HepG2 (cell line): ENCODE measurements at regions not wholly inside any gene's neighbourhood (a gene's known extent, or its start where the extent isn't known, plus 50 kb on each side); places are given as distances from the start of the nearest gene placed in this dataset.

Source experiments
- ATAC-seq: fragments of 200-7000 bp; cut with Tn5 transposase; 3 replicates; pipeline ENCODE4 v1.9.1; 2020; ENCODE audit warnings: mild to moderate bottlenecking, moderate library complexity
- BruUV-seq: library from RNA; stranded (reverse); fragments of 400-500 nt; replicated peaks from 2 replicates; lab custom pipeline; 2021; lab: Mats Ljungman, UMichigan
- CTCF ChIA-PET: fragments of 300-600 bp; formaldehyde crosslinking; extraction: SDS; loops from one replicate; lab custom pipeline; 2021; ENCODE audit warnings: low total read pairs, inconsistent platforms, low intra/inter-chr PET ratio; lab: Yijun Ruan, JAX
- POLR2A ChIA-PET: fragments of 350-600 bp; sonication (Branson Sonifier 250); formaldehyde crosslinking; loops from one replicate; lab custom pipeline; 2020; ENCODE audit warnings: antibody characterized with exemption, inconsistent platforms; lab: Yijun Ruan, JAX
- DNase-seq: peaks from one replicate; pipeline ENCODE4 v3.0.0-alpha.2; 2015; ENCODE audit warnings: low spot score
- FAIRE-seq: peaks from 3 replicates; lab custom pipeline; 2011; peaks lifted over from hg19 to GRCh38; lab: Jason Lieb, UNC
- H2AFZ ChIP-seq: one replicate; pipeline ENCODE4 v1.6.1; 2011; ENCODE audit warnings: low read length, inconsistent platforms
- H3K27ac ChIP-seq: fragments of 300-600 bp; 3 replicates; pipeline ENCODE4 v1.8.0; 2011; ENCODE audit warnings: mixed run types, mild to moderate bottlenecking, mixed read lengths, low read length, inconsistent platforms; ENCODE audit not compliant: insufficient read depth; ENCODE audit errors: extremely low read length
- H3K27me3 ChIP-seq, 2 experiments: fragments of 200-600 bp in 1 of 2; 2 replicates in 1 of 2; 3 replicates in 1 of 2; pipeline versions ENCODE4 v1.6.0 to v1.8.0; 2011; ENCODE audit warnings: low read length in 2 of 2, mild to moderate bottlenecking in 2 of 2, moderate library complexity in 2 of 2, inconsistent platforms in 1 of 2; ENCODE audit not compliant: insufficient read depth in 2 of 2, control insufficient read depth in 1 of 2
- H3K36me3 ChIP-seq, 2 experiments: fragments of 200-600 bp in 1 of 2; replicated peaks in 1 of 2; 2 replicates in 1 of 2; 3 replicates in 1 of 2; pipeline versions ENCODE4 v1.5.1 to v1.8.0; 2011; ENCODE audit warnings: low read length in 2 of 2, inconsistent platforms in 1 of 2; ENCODE audit not compliant: insufficient read depth in 2 of 2, control insufficient read depth in 1 of 2
- H3K4me1 ChIP-seq: 2 replicates; pipeline ENCODE4 v1.5.1; 2012; ENCODE audit warnings: low read length, inconsistent platforms; ENCODE audit not compliant: insufficient read depth
- H3K4me2 ChIP-seq: 2 replicates; pipeline ENCODE4 v1.6.0; 2011; ENCODE audit warnings: low read depth, low read length, inconsistent platforms
- H3K4me3 ChIP-seq, 3 experiments: fragments of 200-600 bp in 1 of 3; sonication (generic), shearing (Covaris generic) in 1 of 3; replicated peaks in 1 of 3; 2 replicates each; pipeline ENCODE4 v1.5.1; 2011 to 2016; ENCODE audit warnings: low read length in 3 of 3, inconsistent platforms in 2 of 3, low read depth in 2 of 3, mild to moderate bottlenecking in 2 of 3, control low read depth in 1 of 3, mixed read lengths in 1 of 3; ENCODE audit not compliant: insufficient read depth in 1 of 3
- H3K79me2 ChIP-seq: one replicate; pipeline ENCODE4 v1.6.1; 2011; ENCODE audit warnings: low read length, inconsistent platforms; ENCODE audit not compliant: insufficient read depth
- H3K9ac ChIP-seq: 2 replicates; pipeline ENCODE4 v1.6.0; 2011; ENCODE audit warnings: mild to moderate bottlenecking, low read depth, low read length, inconsistent platforms; ENCODE audit not compliant: insufficient read depth
- H3K9me3 ChIP-seq: 2 replicates; pipeline ENCODE4 v1.5.1; 2012; ENCODE audit warnings: mild to moderate bottlenecking, low read length
- H4K20me1 ChIP-seq: 2 replicates; pipeline ENCODE4 v1.6.0; 2011; ENCODE audit warnings: inconsistent platforms, mild to moderate bottlenecking, low read length, moderate library complexity; ENCODE audit not compliant: insufficient read depth
- CENPBD1 ChIP-seq: sonication (generic); formaldehyde crosslinking; IDR thresholded peaks from 2 replicates; pipeline ENCODE4 v1.8.0; 2022; ENCODE audit warnings: missing genetic modification reagents, low read depth, mild to moderate bottlenecking, borderline replicate concordance
- CREB3 ChIP-seq: sonication (generic); formaldehyde crosslinking; IDR thresholded peaks from 2 replicates; pipeline ENCODE4 v1.5.0; 2020; ENCODE audit warnings: missing genetic modification reagents
- CTCF ChIP-seq: sonication (generic); formaldehyde crosslinking; IDR thresholded peaks from 2 replicates; pipeline ENCODE4 v1.5.0; 2020; ENCODE audit warnings: mild to moderate bottlenecking, missing genetic modification reagents, moderate library complexity
- MLLT10 ChIP-seq: sonication (generic); formaldehyde crosslinking; IDR thresholded peaks from 2 replicates; pipeline ENCODE4 v1.4.0; 2020; ENCODE audit warnings: missing genetic modification reagents
- MTA3 ChIP-seq: sonication (generic); formaldehyde crosslinking; IDR thresholded peaks from 2 replicates; pipeline ENCODE4 v1.4.0; 2020; ENCODE audit warnings: missing genetic modification reagents
- RFX3 ChIP-seq: IDR thresholded peaks from 2 replicates; pipeline ENCODE4 v1.6.1; 2016; ENCODE audit warnings: missing biosample characterization, missing genetic modification reagents
- RXRB ChIP-seq: IDR thresholded peaks from 2 replicates; pipeline ENCODE4 v1.6.1; 2016; ENCODE audit warnings: borderline replicate concordance, missing genetic modification reagents, missing compliant biosample characterization
- SIX4 ChIP-seq: sonication (generic); formaldehyde crosslinking; IDR thresholded peaks from 2 replicates; pipeline ENCODE4 v1.4.0; 2020; ENCODE audit warnings: missing genetic modification reagents
- SMYD3 ChIP-seq: sonication (generic); formaldehyde crosslinking; IDR thresholded peaks from 2 replicates; pipeline ENCODE4 v1.8.1; 2023; ENCODE audit warnings: mild to moderate bottlenecking, missing genetic modification reagents
- ZBTB2 ChIP-seq: sonication (generic); formaldehyde crosslinking; IDR thresholded peaks from 2 replicates; pipeline ENCODE4 v1.8.0; 2022; ENCODE audit warnings: low read depth, missing genetic modification reagents
- ZNF749 ChIP-seq: sonication (generic); formaldehyde crosslinking; IDR thresholded peaks from 2 replicates; pipeline ENCODE4 v1.8.0; 2022; ENCODE audit warnings: mild to moderate bottlenecking, missing genetic modification reagents, moderate library complexity, borderline replicate concordance
- ZSCAN9 ChIP-seq: IDR thresholded peaks from 2 replicates; pipeline ENCODE4 v1.6.1; 2016; ENCODE audit warnings: borderline replicate concordance
- ZUFSP ChIP-seq: sonication (generic); formaldehyde crosslinking; IDR thresholded peaks from 2 replicates; pipeline ENCODE4 v1.9.0; 2021; ENCODE audit warnings: missing genetic modification reagents, mild to moderate bottlenecking, borderline replicate concordance
- WGBS: methylation state at CpG from one replicate; pipeline ENCODE4 v1.1.6; 2017; ENCODE audit warnings: low lambda C conversion rate; 5-methylcytosine and 5-hydroxymethylcytosine counted together
- in situ Hi-C: cut with HindIII; loops from 2 replicates; pipeline ENCODE4 v1.10.0; 2017; ENCODE audit warnings: low pct_unique_long_range_greater_than_20kb; ENCODE audit not compliant: extremely low pct_ligation_motif_present
- intact Hi-C: fragments of 100-400 bp; cut with micrococcal nuclease; formaldehyde crosslinking; loops from one replicate; pipeline ENCODE4 v1.10.0; 2022; ENCODE audit not compliant: unreplicated experiment

GRCh38 chr3:107315141-107315540 is 62.1 kb upstream of the CCDC54 start:
- no peak for ATAC-seq
- H4K20me1 ChIP-seq, result no peaks in the 10 kb centered on the region
- H3K4me1 ChIP-seq, result no peaks in the 10 kb centered on the region
- no peaks in the 10 kb centered on the region for H3K36me3 ChIP-seq
- H3K27me3 ChIP-seq, result no peaks in the 10 kb centered on the region
- H2AFZ ChIP-seq, result no peak overlapping the region
- 0% methylated on average over 4 of the region's 4 CpGs for WGBS
- H3K9me3 ChIP-seq, result no peaks in the 10 kb centered on the region
- H3K4me3 ChIP-seq, result no peak overlapping the region
- TF ChIP-seq RXRB (CRISPR knock-in tag), result no peak
- TF ChIP-seq ZBTB2 (CRISPR knock-in tag), result no peak
- TF ChIP-seq, all 625 proteins: peak for 0
- Histone ChIP-seq H3K9ac (no peak overlapping the region), H3K4me2 (no peak overlapping the region), H3K79me2 (no peaks in the 10 kb centered on the region), H3K27ac (no peak overlapping the region)
- DNase-seq (no peak), FAIRE-seq (no peak)
- intact Hi-C loops (no loop called here), in situ Hi-C loops (no loop called here)
- CTCF ChIA-PET, result no interaction called here
- POLR2A ChIA-PET, result no interaction called here
- BruUV-seq, result no TSS peak

GRCh38 chr3:107323723-107324122 is 53.5 kb upstream of the CCDC54 start:
- Histone ChIP-seq H3K27me3 (no peaks in the 10 kb centered on the region; a peak in 3 of 5 replicates), H3K9ac (no peak overlapping the region), H3K9me3 (no peaks in the 10 kb centered on the region), H3K36me3 (no peaks in the 10 kb centered on the region), H2AFZ (no peak overlapping the region), H3K4me1 (no peaks in the 10 kb centered on the region), H3K79me2 (no peaks in the 10 kb centered on the region), H3K4me2 (no peak overlapping the region), H3K27ac (no peak overlapping the region), H3K4me3 (no peak overlapping the region), H4K20me1 (no peaks in the 10 kb centered on the region)
- FAIRE-seq, result no peak
- BruUV-seq, result no TSS peak
- no peak for DNase-seq
- in situ Hi-C loops (no loop called here), intact Hi-C loops (no loop called here)
- no peak for ATAC-seq
- ChIA-PET CTCF (no interaction called here), POLR2A (no interaction called here)
- WGBS, result 25% methylated on average over 2 of the region's 2 CpGs
- no peak for TF ChIP-seq CENPBD1 (CRISPR knock-in tag)
- no peak for TF ChIP-seq CREB3 (CRISPR knock-in tag)
- TF ChIP-seq MLLT10 (CRISPR knock-in tag), result no peak
- TF ChIP-seq RFX3 (CRISPR knock-in tag), result no peak
- TF ChIP-seq CTCF (CRISPR knock-in tag), result no peak
- TF ChIP-seq ZUFSP, result no peak
- TF ChIP-seq SIX4 (CRISPR knock-in tag), result no peak
- TF ChIP-seq ZNF749 (CRISPR knock-in tag), result no peak
- TF ChIP-seq SMYD3 (CRISPR knock-in tag), result no peak
- no peak for TF ChIP-seq MTA3 (CRISPR knock-in tag)
- no peak for TF ChIP-seq ZSCAN9 (CRISPR knock-in tag)
